ENCODE measurements at regions not wholly inside any gene's neighbourhood (a gene's known extent, or its start where the extent isn't known, plus 50 kb on each side); places are given as distances from the start of the nearest gene placed in this dataset.
"Not testable (repeated sequence)": the region's sequence is repeated elsewhere in the genome, so short reads cannot be mapped to it uniquely, and the experiment has no call there.

DNA sequence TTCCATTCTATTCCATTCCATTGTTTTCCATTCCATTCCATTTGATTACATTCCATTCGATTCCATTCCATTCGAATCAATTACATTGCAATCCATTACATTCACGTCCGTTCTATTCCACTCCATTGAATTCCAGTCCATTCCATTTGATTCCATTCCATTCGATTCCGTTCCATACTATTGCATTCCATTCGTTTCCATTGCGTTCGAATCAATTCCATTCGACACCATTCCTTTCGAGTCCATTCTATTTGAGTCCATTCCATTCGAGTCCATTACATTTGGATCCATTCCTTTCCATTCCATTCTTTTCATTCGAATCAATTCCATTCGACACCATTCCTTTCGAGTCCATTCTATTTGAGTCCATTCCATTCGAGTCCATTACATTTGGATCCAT, 1122.9 kb downstream of the RPIA start:
- H3K9me3 ChIP-seq (ENCODE audit: control insufficient read depth in 2 of 2, insufficient read depth in 1 of 2, low read depth in 1 of 2, low read length in 1 of 2), result peaks cover 5 to 40% of the 10 kb centered on the region in 2 donors
- not testable (repeated sequence) for FAIRE-seq; H3K27me3 ChIP-seq (ENCODE audit: control insufficient read depth in 3 of 3, insufficient read depth in 3 of 3, low read length in 3 of 3); H3K27ac ChIP-seq (ENCODE audit: low read depth in 1 of 3, low read length in 2 of 3); H3K36me3 ChIP-seq (ENCODE audit: control insufficient read depth in 3 of 3, insufficient read depth in 2 of 3, low read depth in 1 of 3, low read length in 3 of 3); H3K4me1 ChIP-seq (ENCODE audit: control insufficient read depth in 3 of 3, insufficient read depth in 2 of 3, low read depth in 1 of 3, low read length in 2 of 3); DNase-seq; H3K4me3 ChIP-seq (ENCODE audit: low read depth in 1 of 3, low read length in 3 of 3)
- WGBS, 3 donors, result 85 to 89% (median 89%) methylated on average over 16 of the region's 16 CpGs

DNA sequence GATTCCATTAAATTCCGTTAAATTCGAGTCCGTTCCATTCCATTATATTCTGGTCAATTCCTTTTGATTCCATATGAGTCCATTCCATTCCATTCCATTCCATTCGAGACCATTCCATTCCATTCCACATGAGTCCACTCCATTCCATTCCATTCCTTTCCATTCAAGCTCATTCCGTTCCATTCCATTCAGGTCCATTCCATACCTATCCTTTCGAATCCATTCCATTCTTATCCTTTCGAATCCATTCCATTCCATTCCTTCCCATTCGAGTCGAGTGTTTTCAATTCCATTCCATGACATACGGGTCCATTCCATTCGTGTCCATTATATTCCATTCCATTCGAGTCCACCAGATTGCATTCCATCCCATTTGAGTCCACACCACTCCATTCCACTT, 1127.4 kb downstream of the RPIA start:
- FAIRE-seq (no peak), DNase-seq (no peak)
- Histone ChIP-seq H3K9me3 (ENCODE audit: control insufficient read depth in 2 of 2, insufficient read depth in 1 of 2, low read depth in 1 of 2, low read length in 1 of 2) (peaks cover 2 to 21% of the 10 kb centered on the region in 2 donors), H3K27me3 (ENCODE audit: control insufficient read depth in 3 of 3, insufficient read depth in 3 of 3, low read length in 3 of 3) (no peaks in the 10 kb centered on the region), H3K36me3 (ENCODE audit: control insufficient read depth in 3 of 3, insufficient read depth in 2 of 3, low read depth in 1 of 3, low read length in 3 of 3) (no peaks in the 10 kb centered on the region), H3K4me1 (ENCODE audit: control insufficient read depth in 3 of 3, insufficient read depth in 2 of 3, low read depth in 1 of 3, low read length in 2 of 3) (no peaks in the 10 kb centered on the region), H3K27ac (ENCODE audit: low read depth in 1 of 3, low read length in 2 of 3) (no peak overlapping the region), H3K4me3 (ENCODE audit: low read depth in 1 of 3, low read length in 3 of 3) (no peak overlapping the region)
- WGBS, 3 donors, result 84 to 89% (median 86%) methylated on average over 12 of the region's 12 CpGs

DNA sequence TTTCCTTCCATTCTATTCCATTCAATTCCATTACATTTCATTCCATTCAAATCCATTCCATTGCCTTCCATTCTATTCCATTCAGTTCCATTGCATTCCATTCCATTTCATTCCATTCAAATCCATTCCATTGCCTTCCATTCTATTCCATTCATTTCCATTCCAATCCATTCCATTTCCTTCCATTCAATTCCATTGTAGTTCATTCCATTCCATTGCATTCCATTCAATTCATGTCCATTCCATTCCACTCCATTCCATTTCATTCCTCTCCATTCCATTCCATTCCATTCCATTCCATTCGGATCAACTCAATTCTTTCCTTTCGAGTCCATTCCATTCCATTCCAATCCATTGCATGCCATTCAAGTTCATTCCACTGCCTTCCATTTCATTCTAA, 1128.3 kb downstream of the RPIA start:
- peaks cover 2 to 22% of the 10 kb centered on the region in 2 donors for H3K9me3 ChIP-seq (ENCODE audit: control insufficient read depth in 2 of 2, insufficient read depth in 1 of 2, low read depth in 1 of 2, low read length in 1 of 2)
- 87 to 88% (median 87%) methylated on average over 2 of the region's 2 CpGs for WGBS, 3 donors
- H3K4me1 ChIP-seq (ENCODE audit: control insufficient read depth in 3 of 3, insufficient read depth in 2 of 3, low read depth in 1 of 3, low read length in 2 of 3), result no peaks in the 10 kb centered on the region
- no peak for DNase-seq
- H3K36me3 ChIP-seq (ENCODE audit: control insufficient read depth in 3 of 3, insufficient read depth in 2 of 3, low read depth in 1 of 3, low read length in 3 of 3), result no peaks in the 10 kb centered on the region
- no peak for FAIRE-seq
- no peak overlapping the region for H3K4me3 ChIP-seq (ENCODE audit: low read depth in 1 of 3, low read length in 3 of 3)
- H3K27ac ChIP-seq (ENCODE audit: low read depth in 1 of 3, low read length in 2 of 3), result no peak overlapping the region
- H3K27me3 ChIP-seq (ENCODE audit: control insufficient read depth in 3 of 3, insufficient read depth in 3 of 3, low read length in 3 of 3), result no peaks in the 10 kb centered on the region

DNA sequence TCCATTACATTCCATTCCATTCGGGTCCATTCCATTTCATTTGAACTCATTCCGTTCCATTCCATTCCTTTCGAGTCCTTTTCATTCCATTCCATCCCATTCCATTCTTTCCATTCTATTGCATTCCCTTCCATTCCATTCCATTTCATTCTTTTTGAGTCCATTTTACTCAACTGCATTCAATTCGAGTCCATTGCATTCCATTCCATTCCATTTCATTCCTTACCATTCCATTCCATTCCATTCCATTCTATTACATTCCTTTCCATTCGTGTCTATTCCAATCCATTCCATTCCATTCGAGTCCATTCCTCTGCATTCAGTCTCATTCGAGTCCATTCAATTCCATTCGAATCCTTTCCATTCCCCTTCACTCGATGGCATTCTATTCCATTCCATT, 1128.8 kb downstream of the RPIA start:
- Histone ChIP-seq H3K27ac (ENCODE audit: low read depth in 1 of 3, low read length in 2 of 3) (no peak overlapping the region), H3K27me3 (ENCODE audit: control insufficient read depth in 3 of 3, insufficient read depth in 3 of 3, low read length in 3 of 3) (no peaks in the 10 kb centered on the region), H3K9me3 (ENCODE audit: control insufficient read depth in 2 of 2, insufficient read depth in 1 of 2, low read depth in 1 of 2, low read length in 1 of 2) (peaks cover 2 to 26% of the 10 kb centered on the region in 2 donors), H3K4me3 (ENCODE audit: low read depth in 1 of 3, low read length in 3 of 3) (no peak overlapping the region), H3K36me3 (ENCODE audit: control insufficient read depth in 3 of 3, insufficient read depth in 2 of 3, low read depth in 1 of 3, low read length in 3 of 3) (no peaks in the 10 kb centered on the region), H3K4me1 (ENCODE audit: control insufficient read depth in 3 of 3, insufficient read depth in 2 of 3, low read depth in 1 of 3, low read length in 2 of 3) (no peaks in the 10 kb centered on the region)
- WGBS, 3 donors, result 67 to 78% (median 74%) methylated on average over 9 of the region's 9 CpGs
- no peak for FAIRE-seq
- DNase-seq, result no peak

DNA sequence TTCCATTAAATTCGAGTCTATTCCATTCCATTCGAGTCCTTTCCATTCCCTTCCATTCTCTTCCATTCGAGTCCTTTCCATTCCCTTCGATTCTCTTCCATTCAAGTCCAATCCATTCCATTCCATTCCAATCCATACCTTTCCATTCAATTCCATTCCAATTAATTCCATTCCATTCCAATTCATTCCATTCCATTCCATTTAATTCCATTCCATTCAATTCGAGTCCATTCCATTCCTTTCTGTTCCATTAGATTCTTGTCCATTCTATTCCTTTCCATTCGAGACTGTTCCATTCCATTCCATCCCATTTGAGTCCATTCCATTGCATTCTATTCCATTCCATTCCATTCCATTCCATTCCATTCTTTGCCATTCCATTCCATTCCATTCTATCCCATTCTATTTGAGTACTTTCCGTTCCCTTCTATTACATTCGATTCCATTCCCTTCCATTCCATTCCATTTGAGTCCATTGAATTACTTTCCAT, 1130.0 kb downstream of the RPIA start:
- peaks cover 2 to 26% of the 10 kb centered on the region in 2 donors for H3K9me3 ChIP-seq (ENCODE audit: control insufficient read depth in 2 of 2, insufficient read depth in 1 of 2, low read depth in 1 of 2, low read length in 1 of 2)
- H3K27me3 ChIP-seq (ENCODE audit: control insufficient read depth in 3 of 3, insufficient read depth in 3 of 3, low read length in 3 of 3), result no peaks in the 10 kb centered on the region
- FAIRE-seq, result no peak
- DNase-seq, result no peak
- no peak overlapping the region for H3K4me3 ChIP-seq (ENCODE audit: low read depth in 1 of 3, low read length in 3 of 3)
- no peaks in the 10 kb centered on the region for H3K4me1 ChIP-seq (ENCODE audit: control insufficient read depth in 3 of 3, insufficient read depth in 2 of 3, low read depth in 1 of 3, low read length in 2 of 3)
- no peaks in the 10 kb centered on the region for H3K36me3 ChIP-seq (ENCODE audit: control insufficient read depth in 3 of 3, insufficient read depth in 2 of 3, low read depth in 1 of 3, low read length in 3 of 3)
- WGBS, 3 donors, result 69 to 73% (median 70%) methylated on average over 8 of the region's 8 CpGs
- no peak overlapping the region for H3K27ac ChIP-seq (ENCODE audit: low read depth in 1 of 3, low read length in 2 of 3)

DNA sequence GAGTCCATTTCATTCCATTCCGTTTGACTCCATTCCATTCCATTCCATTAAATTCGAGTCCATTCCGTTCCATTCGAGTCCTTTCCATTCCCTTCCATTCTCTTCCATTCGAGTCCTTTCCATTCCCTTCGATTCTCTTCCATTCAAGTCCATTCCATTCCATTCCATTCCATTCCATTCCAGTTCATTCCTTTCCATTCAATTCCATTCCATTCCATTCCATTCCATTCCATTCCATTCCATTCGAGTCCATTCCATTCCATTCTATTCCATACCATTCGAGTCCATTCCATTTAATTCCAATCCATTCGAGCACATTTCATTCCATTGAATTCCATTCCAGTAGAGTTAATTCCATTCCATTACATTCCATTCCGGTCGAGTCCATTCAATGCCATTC, 1130.9 kb downstream of the RPIA start:
- H3K27me3 ChIP-seq (ENCODE audit: control insufficient read depth in 3 of 3, insufficient read depth in 3 of 3, low read length in 3 of 3); H3K27ac ChIP-seq (ENCODE audit: low read depth in 1 of 3, low read length in 2 of 3); FAIRE-seq; H3K36me3 ChIP-seq (ENCODE audit: control insufficient read depth in 3 of 3, insufficient read depth in 2 of 3, low read depth in 1 of 3, low read length in 3 of 3); H3K4me3 ChIP-seq (ENCODE audit: low read depth in 1 of 3, low read length in 3 of 3); H3K4me1 ChIP-seq (ENCODE audit: control insufficient read depth in 3 of 3, insufficient read depth in 2 of 3, low read depth in 1 of 3, low read length in 2 of 3); DNase-seq: not testable (repeated sequence)
- 75 to 80% (median 77%) methylated on average over 11 of the region's 11 CpGs for WGBS, 3 donors
- peaks cover 3 to 26% of the 10 kb centered on the region in 2 donors for H3K9me3 ChIP-seq (ENCODE audit: control insufficient read depth in 2 of 2, insufficient read depth in 1 of 2, low read depth in 1 of 2, low read length in 1 of 2)

DNA sequence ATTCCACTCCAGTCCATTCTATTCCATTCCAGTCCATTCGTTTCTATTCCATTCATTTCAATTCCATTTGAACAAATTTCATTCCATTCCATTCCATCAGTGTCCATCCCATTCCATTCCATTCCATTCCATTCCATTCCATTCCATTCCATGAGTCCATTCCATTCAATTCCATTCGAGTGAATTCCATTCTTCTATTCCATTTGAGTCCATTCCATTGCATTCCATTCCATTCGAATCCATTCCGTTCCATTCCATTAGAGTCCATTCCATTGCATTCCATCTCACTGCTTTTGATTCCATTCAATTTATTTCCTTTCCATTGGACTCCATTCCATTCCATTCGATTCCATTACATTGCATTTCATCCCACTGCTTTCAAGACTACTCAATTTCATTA, 1132.1 kb downstream of the RPIA start:
- 58 to 72% (median 66%) methylated on average over 5 of the region's 5 CpGs for WGBS, 3 donors
- no peak for DNase-seq
- H3K4me3 ChIP-seq (ENCODE audit: low read depth in 1 of 3, low read length in 3 of 3), result no peak overlapping the region
- no peak for FAIRE-seq
- H3K9me3 ChIP-seq (ENCODE audit: control insufficient read depth in 2 of 2, insufficient read depth in 1 of 2, low read depth in 1 of 2, low read length in 1 of 2), result peaks cover 1 to 20% of the 10 kb centered on the region in 2 donors
- H3K4me1 ChIP-seq (ENCODE audit: control insufficient read depth in 3 of 3, insufficient read depth in 2 of 3, low read depth in 1 of 3, low read length in 2 of 3), result no peaks in the 10 kb centered on the region
- no peaks in the 10 kb centered on the region for H3K36me3 ChIP-seq (ENCODE audit: control insufficient read depth in 3 of 3, insufficient read depth in 2 of 3, low read depth in 1 of 3, low read length in 3 of 3)
- H3K27me3 ChIP-seq (ENCODE audit: control insufficient read depth in 3 of 3, insufficient read depth in 3 of 3, low read length in 3 of 3), result no peaks in the 10 kb centered on the region
- no peak overlapping the region for H3K27ac ChIP-seq (ENCODE audit: low read depth in 1 of 3, low read length in 2 of 3)

DNA sequence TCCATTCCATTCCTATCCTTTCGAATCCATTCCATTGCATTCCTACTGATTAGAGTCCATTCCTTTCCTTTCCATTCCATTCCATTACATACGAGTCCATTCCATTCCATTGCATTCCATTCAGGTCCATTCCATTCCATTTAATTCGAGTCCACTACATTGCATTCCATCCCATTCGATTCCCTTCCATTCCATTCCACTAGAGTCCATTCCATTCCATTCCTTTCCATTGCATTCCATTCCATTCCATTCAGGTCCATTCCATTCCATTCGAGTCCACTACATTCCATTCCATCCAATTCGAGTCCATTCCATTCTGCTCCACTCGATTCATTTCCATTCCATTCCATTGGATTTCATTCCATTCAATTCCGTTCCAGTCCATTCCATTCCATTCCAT, 1133.6 kb downstream of the RPIA start:
- no peak overlapping the region for H3K27ac ChIP-seq (ENCODE audit: low read depth in 1 of 3, low read length in 2 of 3)
- FAIRE-seq, result no peak
- no peaks in the 10 kb centered on the region for H3K36me3 ChIP-seq (ENCODE audit: control insufficient read depth in 3 of 3, insufficient read depth in 2 of 3, low read depth in 1 of 3, low read length in 3 of 3)
- H3K4me1 ChIP-seq (ENCODE audit: control insufficient read depth in 3 of 3, insufficient read depth in 2 of 3, low read depth in 1 of 3, low read length in 2 of 3), result no peaks in the 10 kb centered on the region
- WGBS, 3 donors, result 76 to 84% (median 79%) methylated on average over 8 of the region's 8 CpGs
- no peaks in the 10 kb centered on the region for H3K27me3 ChIP-seq (ENCODE audit: control insufficient read depth in 3 of 3, insufficient read depth in 3 of 3, low read length in 3 of 3)
- H3K4me3 ChIP-seq (ENCODE audit: low read depth in 1 of 3, low read length in 3 of 3), result no peak overlapping the region
- no peak for DNase-seq
- peaks cover 1 to 15% of the 10 kb centered on the region in 2 donors for H3K9me3 ChIP-seq (ENCODE audit: control insufficient read depth in 2 of 2, insufficient read depth in 1 of 2, low read depth in 1 of 2, low read length in 1 of 2)

DNA sequence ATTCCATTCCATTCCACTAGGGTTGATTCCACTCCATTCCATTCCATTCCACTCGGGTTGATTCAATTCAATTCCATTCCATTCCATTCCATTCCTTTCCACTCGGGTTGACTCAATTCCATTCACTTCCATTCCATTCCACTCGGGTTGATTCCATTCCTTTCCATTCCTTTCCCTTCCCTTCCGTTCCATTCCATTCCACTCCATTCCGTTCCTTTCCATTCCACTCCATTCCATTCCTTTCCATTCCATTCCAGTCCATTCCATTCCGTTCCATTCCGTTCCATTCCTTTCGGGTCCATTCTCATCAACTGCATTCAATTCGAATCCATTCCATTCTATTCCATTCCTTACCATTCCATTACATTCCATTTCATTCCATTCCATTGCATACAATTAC, 1135.3 kb downstream of the RPIA start:
- FAIRE-seq; H3K4me3 ChIP-seq (ENCODE audit: low read depth in 1 of 3, low read length in 3 of 3); H3K27me3 ChIP-seq (ENCODE audit: control insufficient read depth in 3 of 3, insufficient read depth in 3 of 3, low read length in 3 of 3); DNase-seq; H3K27ac ChIP-seq (ENCODE audit: low read depth in 1 of 3, low read length in 2 of 3); H3K4me1 ChIP-seq (ENCODE audit: control insufficient read depth in 3 of 3, insufficient read depth in 2 of 3, low read depth in 1 of 3, low read length in 2 of 3); H3K36me3 ChIP-seq (ENCODE audit: control insufficient read depth in 3 of 3, insufficient read depth in 2 of 3, low read depth in 1 of 3, low read length in 3 of 3): not testable (repeated sequence)
- WGBS, 3 donors, result 79 to 81% (median 81%) methylated on average over 9 of the region's 9 CpGs
- peaks cover 7 to 20% of the 10 kb centered on the region in 2 donors for H3K9me3 ChIP-seq (ENCODE audit: control insufficient read depth in 2 of 2, insufficient read depth in 1 of 2, low read depth in 1 of 2, low read length in 1 of 2)
